Psoas muscle (tissue), 7 donors: ENCODE measurements at regions not wholly inside any gene's neighbourhood (a gene's known extent, or its start where the extent isn't known, plus 50 kb on each side); places are given as distances from the start of the nearest gene placed in this dataset.

Source experiments
- ATAC-seq, 4 donors: fragments of 200-7000 bp; cut with Tn5 transposase; one replicate each; pipeline ENCODE4 v1.9.1; 2020; ENCODE audit warnings: moderate library complexity in 3 of 4, mild to moderate bottlenecking in 2 of 4
- DNase-seq, 2 donors: peaks; one replicate each; pipeline ENCODE4 v3.0.0-alpha.2; 2020
- H3K27ac ChIP-seq: fragments of 200-600 bp; one replicate; pipeline ENCODE4 v1.8.0; 2022
- H3K27me3 ChIP-seq, 3 donors: fragments of 200-600 bp in 1 of 3; one replicate each; pipeline versions ENCODE4 v1.6.1 to v1.8.0; 2013 to 2022; ENCODE audit warnings: low read length in 2 of 3, mild to moderate bottlenecking in 2 of 3, moderate library complexity in 1 of 3; ENCODE audit not compliant: insufficient read depth in 3 of 3
- H3K36me3 ChIP-seq, 2 donors: fragments of 200-600 bp in 1 of 2; one replicate each; pipeline versions ENCODE4 v1.6.1 to v1.8.0; 2013 to 2022; ENCODE audit warnings: low read depth in 1 of 2, mild to moderate bottlenecking in 1 of 2, moderate library complexity in 1 of 2; ENCODE audit not compliant: insufficient read depth in 1 of 2
- H3K4me1 ChIP-seq: fragments of 200-600 bp; one replicate; pipeline ENCODE4 v1.8.0; 2022
- H3K4me3 ChIP-seq: fragments of 200-600 bp; one replicate; pipeline ENCODE4 v1.8.0; 2022; ENCODE audit warnings: mild to moderate bottlenecking
- H3K9me3 ChIP-seq: fragments of 200-600 bp; one replicate; pipeline ENCODE4 v1.8.0; 2022
- CTCF ChIP-seq: fragments of 200-600 bp; IDR thresholded peaks from one replicate; pipeline ENCODE4 v1.8.0; 2022; ENCODE audit warnings: antibody characterized with exemption
- whole genome bisulfite sequencing, 3 donors: extraction: QIAGEN DNeasy Blood & Tissue Kit; methylation state at CpG; one replicate each; pipeline versions ENCODE4 v1.1.6 to v1.1.7; 2013; 5-methylcytosine and 5-hydroxymethylcytosine counted together
- intact Hi-C, 2 donors: fragments of 100-400 bp; cut with DNase I; formaldehyde crosslinking; loops; one replicate each; pipeline versions ENCODE4 v1.11.0 to v1.14.2; 2022
- donor health status: healthy with polysubstance abuse.
- donor health status: DM: no; HTN: no; CAD: no; lungs with moderate emphysema.
- donor health status: Bipolar disorder and iron deficiency.
- donor health status: healthy.
- donor health status: DM: yes; HTN: yes; CAD: no.
- donor health status: DM: no; HTN: no; CAD: no.
- donor health status: DM: yes; HTN: yes; CAD: no.

DNA sequence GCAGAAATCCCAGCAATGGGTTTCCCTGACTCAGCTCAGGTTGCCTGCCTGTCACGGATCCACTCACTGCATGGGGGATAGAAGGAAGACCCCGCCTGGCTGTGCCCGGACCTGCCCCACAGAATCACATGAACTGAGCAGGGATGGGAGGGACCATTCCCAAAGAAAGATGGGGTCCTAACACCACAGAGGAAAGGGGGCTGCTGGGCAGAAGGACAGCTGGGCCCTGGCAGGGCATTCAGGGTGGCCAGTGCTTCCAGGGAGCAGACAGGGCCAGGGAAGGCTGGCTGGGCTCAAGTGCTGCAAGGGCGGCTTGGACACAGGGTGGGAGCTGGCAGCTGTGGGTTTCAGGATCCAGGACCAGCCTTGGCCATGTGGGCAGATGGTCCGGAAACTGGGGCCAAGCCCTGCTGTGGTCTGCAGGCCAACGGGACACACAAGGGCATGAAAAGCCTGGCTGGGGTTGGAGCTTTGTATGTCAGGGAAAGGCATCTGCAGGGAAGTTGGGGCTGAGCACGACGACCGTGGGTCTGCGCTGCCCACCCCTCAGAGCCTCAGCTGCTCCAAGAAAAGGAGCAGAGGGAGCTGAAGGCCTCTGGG, 723.9 kb downstream of the PTPRU start:
- peaks cover 0 to 15% (median 10%) of the 10 kb centered on the region in 3 donors for H3K27me3 ChIP-seq
- WGBS, 3 donors, result 41 to 52% (median 47%) methylated on average over 10 of the region's 10 CpGs
- DNase-seq, result no peak
- intact Hi-C loops, result no loop called here
- no peak overlapping the region for H3K27ac ChIP-seq
- H3K36me3 ChIP-seq, result no peaks in the 10 kb centered on the region
- H3K4me1 ChIP-seq, result no peaks in the 10 kb centered on the region
- no peak for TF ChIP-seq CTCF
- no peak for ATAC-seq
- no peaks in the 10 kb centered on the region for H3K9me3 ChIP-seq
- H3K4me3 ChIP-seq, result no peak overlapping the region

DNA sequence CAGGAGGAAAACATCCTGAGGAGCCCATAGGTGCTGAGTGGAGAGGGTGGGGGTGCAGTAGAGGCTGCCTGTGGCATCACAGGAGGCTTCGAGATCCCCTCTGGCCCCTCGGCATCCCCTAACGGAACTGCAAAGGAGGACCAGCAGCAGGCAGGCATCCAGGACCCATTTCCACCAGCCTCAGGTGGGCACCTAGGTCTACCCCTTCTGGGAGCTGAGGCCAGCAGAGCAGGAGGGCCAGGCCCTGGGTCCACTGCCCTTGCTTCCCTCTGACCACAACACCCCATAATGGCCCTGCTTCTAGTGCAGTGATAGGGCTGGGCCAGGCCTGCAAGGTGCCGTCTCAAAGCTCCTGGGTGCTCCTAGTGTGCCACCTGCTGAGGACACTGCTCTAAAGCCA, 723.0 kb downstream of the PTPRU start:
- TF ChIP-seq CTCF, result no peak
- ATAC-seq (no peak), DNase-seq (no peak)
- no peaks in the 10 kb centered on the region for H3K4me1 ChIP-seq
- H3K4me3 ChIP-seq, result no peak overlapping the region
- H3K27ac ChIP-seq, result no peak overlapping the region
- H3K36me3 ChIP-seq, result no peaks in the 10 kb centered on the region
- H3K27me3 ChIP-seq, result peaks cover 0 to 15% (median 12%) of the 10 kb centered on the region in 3 donors
- no peaks in the 10 kb centered on the region for H3K9me3 ChIP-seq
- intact Hi-C loops, result no loop called here
- 77 to 86% (median 85%) methylated on average over 4 of the region's 4 CpGs for WGBS, 3 donors

GRCh38 chr1:29958271-29958670, 721.9 kb downstream of the PTPRU start:
- H3K27ac ChIP-seq, result no peak overlapping the region
- H3K4me3 ChIP-seq, result no peak overlapping the region
- intact Hi-C loops, result no loop called here
- H3K27me3 ChIP-seq, result peaks cover 0 to 15% (median 9%) of the 10 kb centered on the region in 3 donors
- H3K4me1 ChIP-seq, result no peaks in the 10 kb centered on the region
- TF ChIP-seq CTCF, result no peak
- DNase-seq (no peak), ATAC-seq (no peak)
- 71 to 79% (median 79%) methylated on average over 5 of the region's 5 CpGs for whole genome bisulfite sequencing, 3 donors
- no peaks in the 10 kb centered on the region for H3K36me3 ChIP-seq
- H3K9me3 ChIP-seq, result no peaks in the 10 kb centered on the region

DNA sequence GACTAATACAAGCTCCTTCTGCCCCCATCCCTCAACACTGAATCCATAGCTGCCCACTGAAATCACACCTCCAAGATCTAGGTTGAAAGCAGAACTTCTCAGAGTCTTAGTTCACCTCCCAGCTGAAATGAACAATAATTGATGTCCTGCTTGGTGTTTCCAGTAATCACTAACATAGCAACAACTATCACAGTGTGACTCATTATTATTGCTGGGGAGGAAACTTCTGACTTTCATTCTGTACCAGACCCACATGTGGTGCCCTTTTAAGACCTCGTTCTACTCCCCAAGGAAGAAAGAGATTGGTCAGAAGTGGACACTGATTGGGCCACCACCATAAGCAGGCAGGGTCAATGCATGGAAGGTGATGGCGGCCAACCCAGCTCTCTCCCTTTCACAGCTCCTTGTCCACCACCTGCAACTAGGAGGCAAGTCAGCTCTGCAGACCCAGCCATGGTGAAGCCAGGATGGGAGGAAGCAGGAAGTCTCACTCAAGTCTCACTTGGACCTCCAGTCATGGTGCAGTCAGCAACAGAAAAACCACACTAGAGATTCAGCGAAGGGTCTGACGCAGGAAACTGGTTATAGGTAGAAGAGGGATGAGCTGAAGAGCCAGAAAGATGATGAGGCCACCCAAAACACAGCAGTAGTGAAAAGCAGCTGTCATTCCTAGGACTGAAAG, 720.2 kb downstream of the PTPRU start:
- Histone ChIP-seq H3K36me3 (no peaks in the 10 kb centered on the region), H3K4me1 (no peaks in the 10 kb centered on the region), H3K27ac (no peak overlapping the region), H3K4me3 (no peak overlapping the region), H3K9me3 (no peaks in the 10 kb centered on the region), H3K27me3 (peaks cover 0 to 9% (median 3%) of the 10 kb centered on the region in 3 donors)
- intact Hi-C loops, result no loop called here
- 93 to 97% (median 97%) methylated on average over 4 of the region's 4 CpGs for WGBS, 3 donors
- no peak for TF ChIP-seq CTCF
- DNase-seq (no peak), ATAC-seq (no peak)
